ENCODE measurements at regions not wholly inside any gene's neighbourhood (a gene's known extent, or its start where the extent isn't known, plus 50 kb on each side); places are given as distances from the start of the nearest gene placed in this dataset.

- H2AFZ ChIP-seq (ENCODE audit: low read length), result no peak overlapping the region
- DNase-seq, result no peak
- no peaks in the 10 kb centered on the region for H3K79me2 ChIP-seq (ENCODE audit: low read length)
- no peaks in the 10 kb centered on the region for H3K36me3 ChIP-seq (ENCODE audit: insufficient read depth, low read length)
- H3K4me1 ChIP-seq (ENCODE audit: low read length), result no peaks in the 10 kb centered on the region
- no peak overlapping the region for H3K27ac ChIP-seq (ENCODE audit: low read length)
- H3K27me3 ChIP-seq (ENCODE audit: low read length), result no peaks in the 10 kb centered on the region
- H3K9me2 ChIP-seq (replicated peaks; ENCODE audit: insufficient read depth, low read length), result no peaks in the 10 kb centered on the region
- no peak overlapping the region for H3K9ac ChIP-seq (ENCODE audit: low read length)
- no peak overlapping the region for H3K4me3 ChIP-seq (ENCODE audit: low read length)
- H3K9me3 ChIP-seq (ENCODE audit: low read length), result no peaks in the 10 kb centered on the region
- H3K4me2 ChIP-seq (ENCODE audit: low read depth, low read length, poor library complexity, severe bottlenecking), result no peak overlapping the region
- no peaks in the 10 kb centered on the region for H4K20me1 ChIP-seq (ENCODE audit: insufficient read depth, low read depth, low read length)
These were observed 552.5 kb upstream of the EEF2KMT start for GRCh38 chr16:5649762-5650743.

- no peaks in the 10 kb centered on the region for H3K36me3 ChIP-seq (ENCODE audit: insufficient read depth, low read length)
- no peak for DNase-seq
- H3K4me3 ChIP-seq (ENCODE audit: low read length), result no peak overlapping the region
- H3K27me3 ChIP-seq (ENCODE audit: low read length), result no peaks in the 10 kb centered on the region
- no peaks in the 10 kb centered on the region for H3K79me2 ChIP-seq (ENCODE audit: low read length)
- H2AFZ ChIP-seq (ENCODE audit: low read length), result no peak overlapping the region
- H3K9ac ChIP-seq (ENCODE audit: low read length), result no peak overlapping the region
- H3K4me1 ChIP-seq (ENCODE audit: low read length), result peaks cover 9% of the 10 kb centered on the region
- H3K9me2 ChIP-seq (replicated peaks; ENCODE audit: insufficient read depth, low read length), result no peaks in the 10 kb centered on the region
- no peak overlapping the region for H3K4me2 ChIP-seq (ENCODE audit: low read depth, low read length, poor library complexity, severe bottlenecking)
- no peak overlapping the region for H3K27ac ChIP-seq (ENCODE audit: low read length)
- H3K9me3 ChIP-seq (ENCODE audit: low read length), result no peaks in the 10 kb centered on the region
- H4K20me1 ChIP-seq (ENCODE audit: insufficient read depth, low read depth, low read length), result no peaks in the 10 kb centered on the region
These were observed 549.5 kb upstream of the EEF2KMT start for GRCh38 chr16:5647051-5647450.

- Histone ChIP-seq H3K79me2 (ENCODE audit: low read length) (no peaks in the 10 kb centered on the region), H3K9me2 (replicated peaks; ENCODE audit: insufficient read depth, low read length) (no peaks in the 10 kb centered on the region), H3K4me2 (ENCODE audit: low read depth, low read length, poor library complexity, severe bottlenecking) (peak overlapping the region; percentile 13), H3K4me1 (ENCODE audit: low read length) (peaks cover 9% of the 10 kb centered on the region), H3K27ac (ENCODE audit: low read length) (no peak overlapping the region), H3K9me3 (ENCODE audit: low read length) (no peaks in the 10 kb centered on the region), H3K4me3 (ENCODE audit: low read length) (no peak overlapping the region), H2AFZ (ENCODE audit: low read length) (no peak overlapping the region), H3K36me3 (ENCODE audit: insufficient read depth, low read length) (no peaks in the 10 kb centered on the region), H4K20me1 (ENCODE audit: insufficient read depth, low read depth, low read length) (no peaks in the 10 kb centered on the region), H3K27me3 (ENCODE audit: low read length) (no peaks in the 10 kb centered on the region), H3K9ac (ENCODE audit: low read length) (no peak overlapping the region)
- peak; percentile 51 for DNase-seq
These were observed 546.4 kb upstream of the EEF2KMT start for GRCh38 chr16:5643855-5644531.

- Histone ChIP-seq H3K27me3 (ENCODE audit: low read length) (no peaks in the 10 kb centered on the region), H2AFZ (ENCODE audit: low read length) (no peak overlapping the region), H3K9ac (ENCODE audit: low read length) (no peak overlapping the region), H3K9me2 (replicated peaks; ENCODE audit: insufficient read depth, low read length) (no peaks in the 10 kb centered on the region), H3K4me1 (ENCODE audit: low read length) (peaks cover 9% of the 10 kb centered on the region), H3K27ac (ENCODE audit: low read length) (no peak overlapping the region), H3K79me2 (ENCODE audit: low read length) (no peaks in the 10 kb centered on the region), H3K9me3 (ENCODE audit: low read length) (no peaks in the 10 kb centered on the region), H3K4me2 (ENCODE audit: low read depth, low read length, poor library complexity, severe bottlenecking) (no peak overlapping the region), H3K4me3 (ENCODE audit: low read length) (no peak overlapping the region), H4K20me1 (ENCODE audit: insufficient read depth, low read depth, low read length) (no peaks in the 10 kb centered on the region), H3K36me3 (ENCODE audit: insufficient read depth, low read length) (no peaks in the 10 kb centered on the region)
- DNase-seq, result no peak
These were observed 544.8 kb upstream of the EEF2KMT start for GRCh38 chr16:5642436-5642835.

GRCh38 chr16:5642011-5642410 is 544.4 kb upstream of the EEF2KMT start:
- Histone ChIP-seq H3K36me3 (ENCODE audit: insufficient read depth, low read length) (no peaks in the 10 kb centered on the region), H3K79me2 (ENCODE audit: low read length) (no peaks in the 10 kb centered on the region), H3K4me3 (ENCODE audit: low read length) (no peak overlapping the region), H3K9me3 (ENCODE audit: low read length) (no peaks in the 10 kb centered on the region), H3K27ac (ENCODE audit: low read length) (no peak overlapping the region), H3K27me3 (ENCODE audit: low read length) (no peaks in the 10 kb centered on the region), H3K4me2 (ENCODE audit: low read depth, low read length, poor library complexity, severe bottlenecking) (no peak overlapping the region), H3K9me2 (replicated peaks; ENCODE audit: insufficient read depth, low read length) (no peaks in the 10 kb centered on the region), H3K4me1 (ENCODE audit: low read length) (peaks cover 9% of the 10 kb centered on the region), H4K20me1 (ENCODE audit: insufficient read depth, low read depth, low read length) (no peaks in the 10 kb centered on the region), H2AFZ (ENCODE audit: low read length) (no peak overlapping the region), H3K9ac (ENCODE audit: low read length) (no peak overlapping the region)
- no peak for DNase-seq

GRCh38 chr16:5640883-5641282 is 543.3 kb upstream of the EEF2KMT start:
- peaks cover 9% of the 10 kb centered on the region for H3K4me1 ChIP-seq (ENCODE audit: low read length)
- H3K9ac ChIP-seq (ENCODE audit: low read length), result no peak overlapping the region
- H3K79me2 ChIP-seq (ENCODE audit: low read length), result no peaks in the 10 kb centered on the region
- H3K4me3 ChIP-seq (ENCODE audit: low read length), result no peak overlapping the region
- no peak overlapping the region for H3K4me2 ChIP-seq (ENCODE audit: low read depth, low read length, poor library complexity, severe bottlenecking)
- H3K27me3 ChIP-seq (ENCODE audit: low read length), result no peaks in the 10 kb centered on the region
- no peaks in the 10 kb centered on the region for H3K9me3 ChIP-seq (ENCODE audit: low read length)
- H2AFZ ChIP-seq (ENCODE audit: low read length), result no peak overlapping the region
- H3K27ac ChIP-seq (ENCODE audit: low read length), result no peak overlapping the region
- H3K36me3 ChIP-seq (ENCODE audit: insufficient read depth, low read length), result no peaks in the 10 kb centered on the region
- H3K9me2 ChIP-seq (replicated peaks; ENCODE audit: insufficient read depth, low read length), result no peaks in the 10 kb centered on the region
- H4K20me1 ChIP-seq (ENCODE audit: insufficient read depth, low read depth, low read length), result no peaks in the 10 kb centered on the region
- no peak for DNase-seq

GRCh38 chr16:5639531-5639930 is 541.9 kb upstream of the EEF2KMT start:
- H3K4me1 ChIP-seq (ENCODE audit: low read length), result peaks cover 9% of the 10 kb centered on the region
- no peaks in the 10 kb centered on the region for H3K36me3 ChIP-seq (ENCODE audit: insufficient read depth, low read length)
- H3K4me3 ChIP-seq (ENCODE audit: low read length), result no peak overlapping the region
- no peaks in the 10 kb centered on the region for H3K79me2 ChIP-seq (ENCODE audit: low read length)
- no peaks in the 10 kb centered on the region for H3K9me3 ChIP-seq (ENCODE audit: low read length)
- H2AFZ ChIP-seq (ENCODE audit: low read length), result no peak overlapping the region
- no peaks in the 10 kb centered on the region for H3K27me3 ChIP-seq (ENCODE audit: low read length)
- no peak overlapping the region for H3K4me2 ChIP-seq (ENCODE audit: low read depth, low read length, poor library complexity, severe bottlenecking)
- H3K9ac ChIP-seq (ENCODE audit: low read length), result no peak overlapping the region
- no peak for DNase-seq
- no peaks in the 10 kb centered on the region for H4K20me1 ChIP-seq (ENCODE audit: insufficient read depth, low read depth, low read length)
- H3K27ac ChIP-seq (ENCODE audit: low read length), result no peak overlapping the region
- no peaks in the 10 kb centered on the region for H3K9me2 ChIP-seq (replicated peaks; ENCODE audit: insufficient read depth, low read length)

GRCh38 chr16:5635331-5635730 is 537.7 kb upstream of the EEF2KMT start:
- Histone ChIP-seq H3K4me1 (ENCODE audit: low read length) (no peaks in the 10 kb centered on the region), H3K4me3 (ENCODE audit: low read length) (no peak overlapping the region), H3K9me3 (ENCODE audit: low read length) (no peaks in the 10 kb centered on the region), H4K20me1 (ENCODE audit: insufficient read depth, low read depth, low read length) (no peaks in the 10 kb centered on the region), H2AFZ (ENCODE audit: low read length) (no peak overlapping the region), H3K27me3 (ENCODE audit: low read length) (no peaks in the 10 kb centered on the region), H3K36me3 (ENCODE audit: insufficient read depth, low read length) (no peaks in the 10 kb centered on the region), H3K9ac (ENCODE audit: low read length) (no peak overlapping the region), H3K9me2 (replicated peaks; ENCODE audit: insufficient read depth, low read length) (no peaks in the 10 kb centered on the region), H3K4me2 (ENCODE audit: low read depth, low read length, poor library complexity, severe bottlenecking) (no peak overlapping the region), H3K79me2 (ENCODE audit: low read length) (no peaks in the 10 kb centered on the region), H3K27ac (ENCODE audit: low read length) (no peak overlapping the region)
- DNase-seq, result no peak

Data from Karpas-422 (cell line).